ENCODE measurements at regions not wholly inside any gene's neighbourhood (a gene's known extent, or its start where the extent isn't known, plus 50 kb on each side); places are given as distances from the start of the nearest gene placed in this dataset.

DNA sequence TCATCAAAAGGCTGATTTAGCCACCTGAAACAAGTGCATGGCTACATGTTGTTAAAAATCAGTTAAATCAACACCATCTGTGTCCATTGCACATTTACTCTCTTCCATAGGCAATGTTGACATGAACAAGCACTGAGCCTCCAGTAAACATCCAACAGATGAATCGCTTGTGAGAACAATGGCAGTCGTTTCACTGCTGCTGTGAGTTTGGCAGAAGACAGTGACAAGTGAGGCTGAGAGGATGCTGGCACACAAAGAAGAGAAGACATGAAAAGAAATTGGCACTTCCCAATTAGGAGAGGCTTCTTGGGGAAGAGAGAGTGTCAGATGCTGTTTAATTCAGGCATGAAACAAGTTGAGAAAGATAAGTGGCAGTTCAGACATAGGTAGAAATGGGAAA lies 227.4 kb upstream of the STT3B start:
- TF ChIP-seq CTCF (IDR thresholded peaks at IDR 0.05; ENCODE audit: low read depth, low read length): no peak
- no peak for TF ChIP-seq POLR2A (IDR thresholded peaks at IDR 0.05; ENCODE audit: extremely low read depth, insufficient read length)
